22Rv1 (cell line): ENCODE measurements at regions not wholly inside any gene's neighbourhood (a gene's known extent, or its start where the extent isn't known, plus 50 kb on each side); places are given as distances from the start of the nearest gene placed in this dataset.

ENCODE experiments used
- CTCF ChIP-seq: fragments of 450-650 bp; IDR thresholded peaks from 2 replicates; pipeline ENCODE4 v1.5.1; 2017; ENCODE audit warnings: mild to moderate bottlenecking
- ZFX ChIP-seq: fragments of 450-650 bp; IDR thresholded peaks from 2 replicates; pipeline ENCODE4 v1.6.1; 2017; ENCODE audit warnings: antibody characterized with exemption, borderline replicate concordance

DNA sequence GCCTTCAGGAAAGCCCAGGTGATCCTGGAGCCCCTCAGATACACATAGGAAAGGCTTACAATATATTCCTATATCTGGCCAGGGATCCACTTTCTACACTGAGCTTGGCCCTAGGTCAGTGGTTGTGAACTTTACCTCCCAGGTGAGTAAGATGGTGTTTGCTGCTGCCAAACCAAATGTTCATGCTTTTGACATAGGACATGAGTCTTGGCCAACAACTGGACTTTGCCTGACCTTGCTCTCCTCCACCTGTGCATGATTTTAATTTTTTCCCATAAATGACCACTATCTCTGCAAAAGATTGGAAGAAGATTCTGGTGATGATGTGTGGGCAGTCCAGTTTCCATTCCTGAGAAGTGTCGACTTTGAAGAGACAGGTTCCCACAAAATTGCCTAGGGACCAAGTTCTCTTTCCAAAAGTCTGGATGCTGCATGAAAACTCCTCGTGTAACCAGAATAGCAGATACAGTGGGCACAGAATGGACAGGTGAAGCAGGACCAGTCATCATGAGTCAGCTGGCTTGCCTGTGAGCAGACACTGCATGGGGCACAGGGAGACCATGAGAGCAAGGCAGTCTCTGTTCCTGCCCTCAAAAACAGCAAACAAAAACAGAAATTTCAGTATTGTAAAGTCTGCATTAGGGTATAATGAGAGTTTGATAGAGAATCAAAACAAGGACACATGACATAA is 226.4 kb upstream of the MON1B start:
- TF ChIP-seq CTCF: no peak
- no peak for TF ChIP-seq ZFX
